GM13976 (cell line): ENCODE measurements at regions not wholly inside any gene's neighbourhood (a gene's known extent, or its start where the extent isn't known, plus 50 kb on each side); places are given as distances from the start of the nearest gene placed in this dataset.

Source experiments
- DNase-seq: peaks from one replicate; pipeline ENCODE4 v3.0.0; 2012; ENCODE audit warnings: low spot score
- in situ Hi-C: fragments of 300-500 bp; cut with MboI; formaldehyde crosslinking; loops from one replicate; pipeline ENCODE4 v1.12.0; 2022; ENCODE audit warnings: low sequenced_read_pairs, mixed read lengths, inconsistent platforms; ENCODE audit not compliant: unreplicated experiment
- TF ChIP-seq, protein P1 (sequence below): IDR thresholded peaks from 2 replicates; pipeline ENCODE4 v1.5.1; 2012; ENCODE audit warnings: borderline replicate concordance, mild to moderate bottlenecking; ENCODE audit not compliant: insufficient read depth; ENCODE audit errors: extremely low read depth, missing control alignments, control extremely low read depth

DNA sequence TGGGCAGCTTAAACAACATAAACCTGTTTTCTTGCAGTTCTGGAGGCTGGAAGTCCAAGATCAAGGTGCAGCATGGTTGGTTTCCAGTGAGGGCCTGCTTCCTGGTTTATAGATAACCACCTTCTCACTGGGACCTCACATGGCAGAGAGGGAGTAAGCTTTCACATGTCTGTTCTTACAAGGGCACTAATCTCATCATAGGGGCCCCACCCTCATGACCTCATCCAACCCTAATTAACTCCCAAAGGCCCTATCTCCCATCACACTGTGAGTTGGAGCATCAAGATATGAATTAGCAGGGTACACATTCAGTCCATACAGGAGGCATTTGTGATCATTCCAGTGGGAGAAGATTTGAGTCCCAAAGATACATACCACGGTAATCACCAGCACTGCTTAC lies 50.5 kb upstream of the GRIN2A start:
- TF ChIP-seq, protein P1, sequence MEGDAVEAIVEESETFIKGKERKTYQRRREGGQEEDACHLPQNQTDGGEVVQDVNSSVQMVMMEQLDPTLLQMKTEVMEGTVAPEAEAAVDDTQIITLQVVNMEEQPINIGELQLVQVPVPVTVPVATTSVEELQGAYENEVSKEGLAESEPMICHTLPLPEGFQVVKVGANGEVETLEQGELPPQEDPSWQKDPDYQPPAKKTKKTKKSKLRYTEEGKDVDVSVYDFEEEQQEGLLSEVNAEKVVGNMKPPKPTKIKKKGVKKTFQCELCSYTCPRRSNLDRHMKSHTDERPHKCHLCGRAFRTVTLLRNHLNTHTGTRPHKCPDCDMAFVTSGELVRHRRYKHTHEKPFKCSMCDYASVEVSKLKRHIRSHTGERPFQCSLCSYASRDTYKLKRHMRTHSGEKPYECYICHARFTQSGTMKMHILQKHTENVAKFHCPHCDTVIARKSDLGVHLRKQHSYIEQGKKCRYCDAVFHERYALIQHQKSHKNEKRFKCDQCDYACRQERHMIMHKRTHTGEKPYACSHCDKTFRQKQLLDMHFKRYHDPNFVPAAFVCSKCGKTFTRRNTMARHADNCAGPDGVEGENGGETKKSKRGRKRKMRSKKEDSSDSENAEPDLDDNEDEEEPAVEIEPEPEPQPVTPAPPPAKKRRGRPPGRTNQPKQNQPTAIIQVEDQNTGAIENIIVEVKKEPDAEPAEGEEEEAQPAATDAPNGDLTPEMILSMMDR: no peak
- no peak for DNase-seq
- in situ Hi-C loops: no loop called here

DNA sequence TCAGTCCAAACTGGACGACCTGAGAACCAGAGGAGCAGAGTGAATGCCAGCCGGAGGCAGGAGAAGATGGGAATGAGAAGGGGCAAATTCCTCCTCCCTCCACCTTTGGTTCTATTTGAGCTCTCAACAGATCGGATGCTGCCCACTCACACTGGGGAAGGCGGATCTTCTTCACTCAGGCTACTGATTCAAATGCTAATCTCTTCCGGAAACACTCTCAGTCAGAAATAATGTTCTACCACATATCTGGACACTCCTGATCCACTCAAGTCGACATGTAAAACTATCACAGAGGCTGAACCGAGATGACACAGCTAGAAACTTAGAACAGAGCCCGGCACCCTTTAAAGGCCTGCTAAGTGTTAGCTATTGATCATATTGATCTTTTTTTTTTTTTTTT lies 57.4 kb upstream of the GRIN2A start:
- TF ChIP-seq, protein P1: no peak
- in situ Hi-C loops: no loop called here
- DNase-seq: no peak

DNA sequence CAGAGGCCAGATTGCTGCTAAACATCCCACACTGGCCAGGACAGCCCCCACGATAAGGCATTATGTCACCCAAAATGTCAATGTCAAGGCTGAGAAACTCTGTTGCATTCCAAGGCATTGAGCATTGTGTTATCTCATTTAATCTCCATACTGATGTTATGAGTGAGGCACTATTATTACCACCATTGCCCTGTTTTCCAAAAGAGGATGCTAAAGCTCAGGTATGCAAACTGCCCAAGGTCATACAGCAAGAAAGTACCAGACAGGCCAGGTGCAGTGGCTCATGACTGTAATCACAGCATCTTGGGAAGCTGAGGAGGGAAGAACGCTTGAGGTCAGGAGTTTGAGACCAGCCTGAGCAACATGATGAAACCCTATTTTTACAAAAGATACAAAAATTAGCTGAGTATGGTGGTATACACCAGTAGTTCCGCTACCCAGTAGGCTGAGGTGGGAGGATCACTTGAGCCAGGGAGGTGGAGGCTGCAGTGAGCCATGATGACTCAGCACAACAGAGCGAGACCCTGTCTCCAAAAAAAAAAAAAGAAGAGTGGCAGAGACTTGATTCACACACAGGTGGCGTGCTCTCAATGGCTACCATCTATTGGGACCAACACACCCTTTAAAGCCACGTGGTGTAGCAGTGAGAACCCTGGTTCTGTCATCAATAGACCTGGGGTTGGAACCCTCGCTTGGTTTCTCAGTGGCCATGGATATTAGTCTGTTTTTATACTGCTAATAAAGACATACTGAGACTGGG lies 58.8 kb upstream of the GRIN2A start:
- in situ Hi-C loops: no loop called here
- TF ChIP-seq, protein P1: no peak
- no peak for DNase-seq

DNA sequence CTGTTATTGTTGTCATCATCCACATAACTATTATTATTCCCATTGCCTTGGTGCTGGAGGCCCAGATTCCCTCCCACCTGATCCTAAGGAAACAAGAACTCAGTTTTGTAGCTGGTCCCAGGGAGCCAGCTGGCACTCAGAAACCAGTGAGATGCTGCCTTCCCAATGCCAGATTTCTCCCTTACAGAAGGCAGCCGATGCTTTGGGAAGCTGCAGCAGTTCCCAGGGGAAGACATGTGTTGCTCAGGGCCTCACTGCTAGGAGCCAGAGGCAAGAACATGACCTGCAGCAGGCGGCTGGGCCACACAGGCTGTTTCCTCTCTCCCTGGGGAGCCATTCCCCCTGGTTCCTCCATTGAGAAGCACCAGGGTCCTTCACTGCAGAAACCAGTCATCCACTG lies 59.9 kb upstream of the GRIN2A start:
- in situ Hi-C loops: no loop called here
- TF ChIP-seq, protein P1: no peak

DNA sequence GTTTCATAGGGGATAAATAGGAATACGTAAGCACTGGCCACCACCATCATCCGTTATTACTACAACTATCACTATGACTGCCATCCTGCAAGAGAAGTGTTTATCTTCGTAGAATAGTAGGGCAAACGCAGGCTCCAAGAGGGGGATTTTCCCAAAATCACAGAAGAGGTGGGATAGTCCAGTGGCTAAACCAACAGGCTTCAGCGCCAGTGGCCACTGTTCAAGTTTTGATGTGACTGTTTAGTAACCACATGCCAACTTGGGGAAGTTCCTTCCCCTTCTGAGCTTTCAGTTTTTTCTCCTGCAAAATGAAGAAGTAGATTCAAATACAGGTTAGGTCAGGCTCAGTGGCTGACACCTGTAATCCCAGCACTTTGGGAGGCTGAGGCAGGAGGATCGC lies 60.7 kb upstream of the GRIN2A start:
- in situ Hi-C loops: no loop called here
- TF ChIP-seq, protein P1: no peak
- no peak for DNase-seq

More for the DNA sequence above, 59.9 kb upstream of the GRIN2A start:
- no peak for DNase-seq

DNA sequence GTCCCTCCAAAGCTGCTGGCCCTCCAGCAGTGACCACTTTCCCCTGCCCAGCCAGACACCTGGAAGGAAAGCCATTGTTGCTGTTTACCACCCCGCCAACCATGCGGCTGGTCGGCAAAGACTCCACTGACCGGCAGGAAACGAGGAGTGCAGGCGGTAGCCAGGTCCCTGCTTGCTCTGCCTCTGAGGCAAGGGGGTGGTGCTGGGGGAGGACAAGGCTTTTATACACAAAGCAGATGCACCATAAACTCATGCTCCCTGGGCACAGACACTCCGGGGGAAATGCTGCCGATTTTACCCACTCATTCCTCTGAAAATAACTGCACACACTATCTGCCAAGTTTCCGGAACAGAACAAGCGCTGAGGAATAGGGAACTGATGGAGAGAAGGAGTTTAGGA lies 62.8 kb upstream of the GRIN2A start:
- TF ChIP-seq, protein P1: no peak
- in situ Hi-C loops: no loop called here
- no peak for DNase-seq
